H1 (cell line): ENCODE measurements at regions not wholly inside any gene's neighbourhood (a gene's known extent, or its start where the extent isn't known, plus 50 kb on each side); places are given as distances from the start of the nearest gene placed in this dataset.

Experiments
- CTCF ChIA-PET: fragments of 300-600 bp; sonication (Branson Sonifier 250); formaldehyde crosslinking; loops from one replicate; lab custom pipeline; 2021; ENCODE audit not compliant: partially characterized antibody; lab: Charles Lee
- POLR2A ChIA-PET: fragments of 300-600 bp; sonication (Branson Sonifier 250); formaldehyde crosslinking; loops from one replicate; lab custom pipeline; 2021; ENCODE audit warnings: inconsistent platforms; ENCODE audit not compliant: partially characterized antibody; lab: Charles Lee
- DNase-seq, 2 experiments: peaks; one replicate each; pipeline versions ENCODE4 v3.0.0 to v3.0.0-alpha.2; 2010 to 2022; ENCODE audit warnings: low spot score in 2 of 2, low read depth in 1 of 2, mixed read lengths in 1 of 2
- FAIRE-seq: peaks from 2 replicates; lab custom pipeline; 2011; peaks lifted over from hg19 to GRCh38; lab: Jason Lieb, UNC
- H2AFZ ChIP-seq: 2 replicates; pipeline ENCODE4 v1.8.1; 2012; ENCODE audit warnings: low read length, inconsistent platforms
- H2AK5ac ChIP-seq: 2 replicates; pipeline ENCODE4 v1.6.1; 2013; ENCODE audit warnings: low read depth, low read length
- H2BK120ac ChIP-seq: replicated peaks from 2 replicates; pipeline ENCODE3; 2013; ENCODE audit warnings: low read depth, low read length, inconsistent platforms
- H2BK12ac ChIP-seq: 2 replicates; pipeline ENCODE4 v1.6.1; 2013; ENCODE audit warnings: low read depth, low read length
- H2BK15ac ChIP-seq: 2 replicates; pipeline ENCODE4 v1.6.1; 2013; ENCODE audit warnings: low read length
- H2BK20ac ChIP-seq: 2 replicates; pipeline ENCODE4 v1.6.1; 2013; ENCODE audit warnings: low read length
- H2BK5ac ChIP-seq: 2 replicates; pipeline ENCODE4 v1.6.1; 2013; ENCODE audit warnings: low read depth, low read length
- H3K14ac ChIP-seq: 2 replicates; pipeline ENCODE4 v1.6.1; 2013; ENCODE audit warnings: inconsistent platforms; ENCODE audit not compliant: insufficient read length
- H3K18ac ChIP-seq: 2 replicates; pipeline ENCODE4 v1.6.1; 2013; ENCODE audit warnings: low read length; ENCODE audit errors: extremely low read depth
- H3K23ac ChIP-seq: 2 replicates; pipeline ENCODE4 v1.6.1; 2013; ENCODE audit warnings: inconsistent platforms; ENCODE audit not compliant: insufficient read length
- H3K23me2 ChIP-seq: 2 replicates; pipeline ENCODE4 v1.6.1; 2013; ENCODE audit warnings: low read depth, low read length
- H3K27ac ChIP-seq: 2 replicates; pipeline ENCODE4 v1.6.1; 2011; ENCODE audit warnings: low read depth, low read length, inconsistent platforms
- H3K27me3 ChIP-seq, 4 experiments: replicated peaks in 1 of 4; 1 replicate in 1 of 4; 2 replicates in 3 of 4; pipeline versions ENCODE4 v1.6.1 to v1.8.1; 2011 to 2013; ENCODE audit warnings: low read length in 3 of 4, mild to moderate bottlenecking in 3 of 4, inconsistent platforms in 2 of 4, mixed read lengths in 2 of 4, moderate library complexity in 1 of 4; ENCODE audit not compliant: control insufficient read depth in 3 of 4, insufficient read depth in 3 of 4; ENCODE audit errors: extremely low read depth in 1 of 4
- H3K36me3 ChIP-seq, 4 experiments: 2 replicates each; pipeline versions ENCODE4 v1.6.1 to v1.8.1; 2011 to 2013; ENCODE audit warnings: mild to moderate bottlenecking in 4 of 4, low read length in 3 of 4, moderate library complexity in 2 of 4, control low read depth in 1 of 4, inconsistent platforms in 1 of 4; ENCODE audit not compliant: insufficient read depth in 4 of 4, control insufficient read depth in 2 of 4
- H3K4ac ChIP-seq: replicated peaks from 2 replicates; pipeline ENCODE3; 2013; ENCODE audit warnings: low read length, low read depth, mixed read lengths, inconsistent platforms; ENCODE audit not compliant: insufficient read length
- H3K4me1 ChIP-seq, 4 experiments: replicated peaks in 1 of 4; 1 replicate in 1 of 4; 2 replicates in 3 of 4; pipeline versions ENCODE4 v1.6.1 to v1.8.1; 2011 to 2013; ENCODE audit warnings: low read length in 3 of 4, inconsistent platforms in 2 of 4, mixed read lengths in 1 of 4; ENCODE audit not compliant: insufficient read depth in 4 of 4, control insufficient read depth in 3 of 4
- H3K4me2 ChIP-seq, 2 experiments: 2 replicates each; pipeline versions ENCODE4 v1.6.1 to v1.8.1; 2011 to 2013; ENCODE audit warnings: low read depth in 2 of 2, low read length in 2 of 2, control low read depth in 1 of 2, inconsistent platforms in 1 of 2, mild to moderate bottlenecking in 1 of 2; ENCODE audit not compliant: insufficient read depth in 1 of 2
- H3K4me3 ChIP-seq, 4 experiments: fragments of 200-600, 300-600 bp in 1 of 4; sonication (generic), shearing (Covaris generic), sonication (Bioruptor Twin) in 1 of 4; 2 replicates each; pipeline versions ENCODE4 v1.5.1 to v1.8.1; 2011 to 2016; ENCODE audit warnings: low read length in 4 of 4, low read depth in 3 of 4, control low read depth in 2 of 4, inconsistent platforms in 2 of 4, mild to moderate bottlenecking in 2 of 4, mixed read lengths in 1 of 4, moderate library complexity in 1 of 4; ENCODE audit not compliant: insufficient read depth in 2 of 4; ENCODE audit errors: extremely low read depth in 1 of 4
- H3K56ac ChIP-seq: replicated peaks from 2 replicates; pipeline ENCODE3; 2013; ENCODE audit warnings: low read depth, mild to moderate bottlenecking, mixed read lengths, low read length, inconsistent platforms; ENCODE audit not compliant: insufficient read length
- H3K79me1 ChIP-seq: 2 replicates; pipeline ENCODE4 v1.6.1; 2013; ENCODE audit warnings: low read depth, low read length, control low read depth
- H3K79me2 ChIP-seq, 2 experiments: 2 replicates each; pipeline versions ENCODE4 v1.6.1 to v1.8.1; 2012 to 2013; ENCODE audit warnings: low read length in 2 of 2, mild to moderate bottlenecking in 2 of 2, inconsistent platforms in 1 of 2; ENCODE audit not compliant: insufficient read depth in 2 of 2, control insufficient read depth in 1 of 2
- H3K9ac ChIP-seq, 4 experiments: replicated peaks in 1 of 4; 1 replicate in 1 of 4; 2 replicates in 3 of 4; pipeline versions ENCODE4 v1.6.1 to v1.8.1; 2011 to 2013; ENCODE audit warnings: low read depth in 3 of 4, low read length in 3 of 4, control low read depth in 2 of 4, mild to moderate bottlenecking in 2 of 4, moderate library complexity in 2 of 4, inconsistent platforms in 1 of 4; ENCODE audit errors: extremely low read depth in 1 of 4
- H3K9me3 ChIP-seq, 2 experiments: 2 replicates each; pipeline versions ENCODE4 v1.6.1 to v1.8.1; 2012 to 2013; ENCODE audit warnings: mild to moderate bottlenecking in 2 of 2, moderate library complexity in 2 of 2, control low read depth in 1 of 2, inconsistent platforms in 1 of 2, low read depth in 1 of 2, low read length in 1 of 2, mixed read lengths in 1 of 2; ENCODE audit not compliant: insufficient read depth in 2 of 2
- H4K20me1 ChIP-seq, 2 experiments: replicated peaks in 1 of 2; 2 replicates each; pipeline versions ENCODE3 to v1.8.1; 2011 to 2013; ENCODE audit warnings: inconsistent platforms in 2 of 2, low read length in 2 of 2, mild to moderate bottlenecking in 1 of 2; ENCODE audit not compliant: insufficient read depth in 2 of 2, control insufficient read depth in 1 of 2
- H4K5ac ChIP-seq: 2 replicates; pipeline ENCODE4 v1.6.1; 2013; ENCODE audit warnings: low read length, low read depth, mixed read lengths, inconsistent platforms; ENCODE audit not compliant: insufficient read length
- H4K8ac ChIP-seq: 2 replicates; pipeline ENCODE4 v1.8.0; 2013; ENCODE audit warnings: mild to moderate bottlenecking, moderate library complexity, low read length, inconsistent platforms; ENCODE audit not compliant: insufficient read depth; ENCODE audit errors: extremely low read depth
- H4K91ac ChIP-seq: replicated peaks from 2 replicates; pipeline ENCODE3; 2013; ENCODE audit warnings: low read length, mixed read lengths, inconsistent platforms; ENCODE audit not compliant: insufficient read length
- CBX8 ChIP-seq: fragments of 300-800, 300-1000 bp; sonication (generic); IDR thresholded peaks from 2 replicates; pipeline ENCODE4 v1.7.1; 2016; ENCODE audit warnings: low read depth, low read length, borderline replicate concordance
- CTBP2 ChIP-seq: IDR thresholded peaks from 2 replicates; pipeline ENCODE4 v1.7.0; 2011; ENCODE audit warnings: borderline replicate concordance, mild to moderate bottlenecking, moderate library complexity, mixed read lengths, low read length; ENCODE audit not compliant: insufficient read depth, insufficient read length
- NANOG ChIP-seq: IDR thresholded peaks from 2 replicates; pipeline ENCODE4 v1.6.1; 2011; ENCODE audit warnings: low read length, low read depth, mild to moderate bottlenecking, inconsistent platforms; ENCODE audit not compliant: insufficient read depth, poor library complexity, severe bottlenecking
- RFX5 ChIP-seq: IDR thresholded peaks from 2 replicates; pipeline ENCODE4 v1.6.1; 2011; ENCODE audit warnings: low read depth, low read length, improper control_type of control experiment, borderline replicate concordance
- SP1 ChIP-seq: IDR thresholded peaks from 2 replicates; pipeline ENCODE4 v1.6.1; 2011; ENCODE audit warnings: low read depth, low read length
- WGBS, 2 experiments: shearing (Covaris generic) in 1 of 2; methylation state at CpG; one replicate each; pipeline versions ENCODE4 v1.1.6 to v1.1.7; 2013 to 2015; ENCODE audit warnings: low lambda C conversion rate in 2 of 2, mixed read lengths in 2 of 2, inconsistent platforms in 1 of 2, low coverage in 1 of 2, missing lambda C conversion rate in 1 of 2; ENCODE audit not compliant: insufficient replicate concordance in 2 of 2, insufficient coverage in 1 of 2, insufficient read length in 1 of 2; ENCODE audit errors: extremely low coverage in 1 of 2, missing lambda C conversion rate in 1 of 2; 5-methylcytosine and 5-hydroxymethylcytosine counted together

- 97% methylated on average over 2 of the region's 2 CpGs; no CpG with 5 or more reads in 1 of the 2 experiments for WGBS, 2 experiments
- H3K23ac ChIP-seq, result no peak overlapping the region
- no peaks in the 10 kb centered on the region for H3K4me1 ChIP-seq
- H3K9ac ChIP-seq, result no peak overlapping the region
- TF ChIP-seq SP1 (no peak), CBX8 (no peak), CTBP2 (no peak), RFX5 (no peak), NANOG (no peak)
- TF ChIP-seq, all 59 proteins: peak for 0
- H3K14ac ChIP-seq, result no peak overlapping the region
- H3K18ac ChIP-seq, result no peak overlapping the region
- H2BK15ac ChIP-seq, result no peak overlapping the region
- no peak overlapping the region for H2BK120ac ChIP-seq
- no peaks in the 10 kb centered on the region for H4K20me1 ChIP-seq
- H2BK20ac ChIP-seq, result no peak overlapping the region
- FAIRE-seq (no peak), DNase-seq (no peak)
- no peaks in the 10 kb centered on the region for H3K79me1 ChIP-seq
- H3K79me2 ChIP-seq, result no peaks in the 10 kb centered on the region
- H4K5ac ChIP-seq, result no peak overlapping the region
- no peak overlapping the region for H4K91ac ChIP-seq
- H3K23me2 ChIP-seq, result no peaks in the 10 kb centered on the region
- no peak overlapping the region for H3K4ac ChIP-seq
- no peak overlapping the region for H4K8ac ChIP-seq
- H3K36me3 ChIP-seq, result no peaks in the 10 kb centered on the region
- no peaks in the 10 kb centered on the region for H3K9me3 ChIP-seq
- H2AFZ ChIP-seq, result no peak overlapping the region
- no peaks in the 10 kb centered on the region for H3K27me3 ChIP-seq
- ChIA-PET CTCF (interaction anchor here (1.3 kb wide), 1 partner anchor 16 kb away, joined by 3 read pairs; no protein-coding TSS in a partner anchor), POLR2A (no interaction called here)
- H3K4me2 ChIP-seq, result no peak overlapping the region
- no peak overlapping the region for H3K27ac ChIP-seq
- H2BK12ac ChIP-seq, result no peak overlapping the region
- no peak overlapping the region for H3K56ac ChIP-seq
- H2BK5ac ChIP-seq, result no peak overlapping the region
- H2AK5ac ChIP-seq, result no peak overlapping the region
- H3K4me3 ChIP-seq, result no peak overlapping the region
Measured at GRCh38 chr11:130691581-130691980, 224.7 kb downstream of the SNX19 start.
